ENCODE measurements at regions not wholly inside any gene's neighbourhood (a gene's known extent, or its start where the extent isn't known, plus 50 kb on each side); places are given as distances from the start of the nearest gene placed in this dataset.

- TF ChIP-seq CTCF (IDR thresholded peaks at IDR 0.05), result no peak
- TF ChIP-seq POLR2A (IDR thresholded peaks at IDR 0.05), result no peak
Observed at GRCh38 chr15:89406218-89406939, 71.8 kb upstream of the POLG start.
